HepG2 (cell line): ENCODE measurements at regions not wholly inside any gene's neighbourhood (a gene's known extent, or its start where the extent isn't known, plus 50 kb on each side); places are given as distances from the start of the nearest gene placed in this dataset.

ENCODE experiments used
- ATAC-seq: fragments of 200-7000 bp; cut with Tn5 transposase; 3 replicates; pipeline ENCODE4 v1.9.1; 2020; ENCODE audit warnings: mild to moderate bottlenecking, moderate library complexity
- BruUV-seq: library from RNA; stranded (reverse); fragments of 400-500 nt; replicated peaks from 2 replicates; lab custom pipeline; 2021; lab: Mats Ljungman, UMichigan
- CTCF ChIA-PET: fragments of 300-600 bp; formaldehyde crosslinking; extraction: SDS; loops from one replicate; lab custom pipeline; 2021; ENCODE audit warnings: low total read pairs, inconsistent platforms, low intra/inter-chr PET ratio; lab: Yijun Ruan, JAX
- POLR2A ChIA-PET: fragments of 350-600 bp; sonication (Branson Sonifier 250); formaldehyde crosslinking; loops from one replicate; lab custom pipeline; 2020; ENCODE audit warnings: antibody characterized with exemption, inconsistent platforms; lab: Yijun Ruan, JAX
- DNase-seq: peaks from one replicate; pipeline ENCODE4 v3.0.0-alpha.2; 2015; ENCODE audit warnings: low spot score
- FAIRE-seq: peaks from 3 replicates; lab custom pipeline; 2011; peaks lifted over from hg19 to GRCh38; lab: Jason Lieb, UNC
- H2AFZ ChIP-seq: one replicate; pipeline ENCODE4 v1.6.1; 2011; ENCODE audit warnings: low read length, inconsistent platforms
- H3K27ac ChIP-seq: fragments of 300-600 bp; 3 replicates; pipeline ENCODE4 v1.8.0; 2011; ENCODE audit warnings: mixed run types, mild to moderate bottlenecking, mixed read lengths, low read length, inconsistent platforms; ENCODE audit not compliant: insufficient read depth; ENCODE audit errors: extremely low read length
- H3K27me3 ChIP-seq, 2 experiments: fragments of 200-600 bp in 1 of 2; 2 replicates in 1 of 2; 3 replicates in 1 of 2; pipeline versions ENCODE4 v1.6.0 to v1.8.0; 2011; ENCODE audit warnings: low read length in 2 of 2, mild to moderate bottlenecking in 2 of 2, moderate library complexity in 2 of 2, inconsistent platforms in 1 of 2; ENCODE audit not compliant: insufficient read depth in 2 of 2, control insufficient read depth in 1 of 2
- H3K36me3 ChIP-seq, 2 experiments: fragments of 200-600 bp in 1 of 2; replicated peaks in 1 of 2; 2 replicates in 1 of 2; 3 replicates in 1 of 2; pipeline versions ENCODE4 v1.5.1 to v1.8.0; 2011; ENCODE audit warnings: low read length in 2 of 2, inconsistent platforms in 1 of 2; ENCODE audit not compliant: insufficient read depth in 2 of 2, control insufficient read depth in 1 of 2
- H3K4me1 ChIP-seq: 2 replicates; pipeline ENCODE4 v1.5.1; 2012; ENCODE audit warnings: low read length, inconsistent platforms; ENCODE audit not compliant: insufficient read depth
- H3K4me2 ChIP-seq: 2 replicates; pipeline ENCODE4 v1.6.0; 2011; ENCODE audit warnings: low read depth, low read length, inconsistent platforms
- H3K4me3 ChIP-seq, 3 experiments: fragments of 200-600 bp in 1 of 3; sonication (generic), shearing (Covaris generic) in 1 of 3; replicated peaks in 1 of 3; 2 replicates each; pipeline ENCODE4 v1.5.1; 2011 to 2016; ENCODE audit warnings: low read length in 3 of 3, inconsistent platforms in 2 of 3, low read depth in 2 of 3, mild to moderate bottlenecking in 2 of 3, control low read depth in 1 of 3, mixed read lengths in 1 of 3; ENCODE audit not compliant: insufficient read depth in 1 of 3
- H3K79me2 ChIP-seq: one replicate; pipeline ENCODE4 v1.6.1; 2011; ENCODE audit warnings: low read length, inconsistent platforms; ENCODE audit not compliant: insufficient read depth
- H3K9ac ChIP-seq: 2 replicates; pipeline ENCODE4 v1.6.0; 2011; ENCODE audit warnings: mild to moderate bottlenecking, low read depth, low read length, inconsistent platforms; ENCODE audit not compliant: insufficient read depth
- H3K9me3 ChIP-seq: 2 replicates; pipeline ENCODE4 v1.5.1; 2012; ENCODE audit warnings: mild to moderate bottlenecking, low read length
- H4K20me1 ChIP-seq: 2 replicates; pipeline ENCODE4 v1.6.0; 2011; ENCODE audit warnings: inconsistent platforms, mild to moderate bottlenecking, low read length, moderate library complexity; ENCODE audit not compliant: insufficient read depth
- ATAD3A ChIP-seq: sonication (generic); formaldehyde crosslinking; IDR thresholded peaks from 2 replicates; pipeline ENCODE4 v1.4.0; 2020; ENCODE audit warnings: missing genetic modification reagents
- ESRRA ChIP-seq: sonication (generic); formaldehyde crosslinking; IDR thresholded peaks from 2 replicates; pipeline ENCODE4 v1.5.1; 2020; ENCODE audit warnings: mild to moderate bottlenecking, low read depth, missing genetic modification reagents
- FOXK1 ChIP-seq: sonication (generic); formaldehyde crosslinking; IDR thresholded peaks from 2 replicates; pipeline ENCODE4 v1.4.0; 2020; ENCODE audit warnings: low read depth, missing genetic modification reagents, borderline replicate concordance
- HMGXB3 ChIP-seq: sonication (generic); formaldehyde crosslinking; IDR thresholded peaks from 2 replicates; pipeline ENCODE4 v1.4.0; 2020; ENCODE audit warnings: missing genetic modification reagents, borderline replicate concordance
- MATR3 ChIP-seq: sonication (generic); formaldehyde crosslinking; IDR thresholded peaks from 2 replicates; pipeline ENCODE4 v1.4.0; 2020; ENCODE audit warnings: missing genetic modification reagents
- MZF1 ChIP-seq: sonication (generic); formaldehyde crosslinking; IDR thresholded peaks from 2 replicates; pipeline ENCODE4 v1.8.1; 2023; ENCODE audit warnings: mild to moderate bottlenecking, missing genetic modification reagents, borderline replicate concordance
- NRL ChIP-seq: sonication (generic); formaldehyde crosslinking; IDR thresholded peaks from 2 replicates; pipeline ENCODE4 v1.5.0; 2020; ENCODE audit warnings: missing genetic modification reagents, mild to moderate bottlenecking, moderate library complexity, borderline replicate concordance
- ZMAT5 ChIP-seq: sonication (generic); formaldehyde crosslinking; IDR thresholded peaks from 2 replicates; pipeline ENCODE4 v1.5.0; 2020; ENCODE audit warnings: mild to moderate bottlenecking, low read depth, missing genetic modification reagents, borderline replicate concordance
- ZNF563 ChIP-seq: sonication (generic); formaldehyde crosslinking; IDR thresholded peaks from 2 replicates; pipeline ENCODE4 v1.8.0; 2022; ENCODE audit warnings: mild to moderate bottlenecking, moderate library complexity, missing genetic modification reagents
- ZNF574 ChIP-seq: sonication (generic); formaldehyde crosslinking; IDR thresholded peaks from 2 replicates; pipeline ENCODE4 v1.4.0; 2020; ENCODE audit warnings: missing genetic modification reagents
- ZNF709 ChIP-seq: sonication (generic); formaldehyde crosslinking; IDR thresholded peaks from 2 replicates; pipeline ENCODE4 v1.5.0; 2020; ENCODE audit warnings: mild to moderate bottlenecking, missing genetic modification reagents
- ZNF772 ChIP-seq: sonication (generic); formaldehyde crosslinking; IDR thresholded peaks from 2 replicates; pipeline ENCODE4 v1.5.0; 2020; ENCODE audit warnings: mild to moderate bottlenecking, missing genetic modification reagents
- WGBS: methylation state at CpG from one replicate; pipeline ENCODE4 v1.1.6; 2017; ENCODE audit warnings: low lambda C conversion rate; 5-methylcytosine and 5-hydroxymethylcytosine counted together
- in situ Hi-C: cut with HindIII; loops from 2 replicates; pipeline ENCODE4 v1.10.0; 2017; ENCODE audit warnings: low pct_unique_long_range_greater_than_20kb; ENCODE audit not compliant: extremely low pct_ligation_motif_present
- intact Hi-C: fragments of 100-400 bp; cut with micrococcal nuclease; formaldehyde crosslinking; loops from one replicate; pipeline ENCODE4 v1.10.0; 2022; ENCODE audit not compliant: unreplicated experiment

GRCh38 chr9:73042155-73042554 lies 89.3 kb upstream of the ALDH1A1 start:
- Histone ChIP-seq H3K4me1 (peaks cover 25% of the 10 kb centered on the region), H4K20me1 (no peaks in the 10 kb centered on the region), H3K27ac (no peak overlapping the region), H3K4me2 (no peak overlapping the region), H3K9me3 (no peaks in the 10 kb centered on the region), H2AFZ (no peak overlapping the region), H3K9ac (no peak overlapping the region), H3K79me2 (no peaks in the 10 kb centered on the region), H3K4me3 (no peak overlapping the region), H3K27me3 (no peaks in the 10 kb centered on the region)
- ATAC-seq (no peak), FAIRE-seq (no peak)
- 12% methylated on average over 1 of the region's 1 CpG for WGBS
- ChIA-PET CTCF (no interaction called here), POLR2A (no interaction called here)
- intact Hi-C loops, result no loop called here
- BruUV-seq, result no TSS peak
- TF ChIP-seq NRL (CRISPR knock-in tag) (no peak), ATAD3A (CRISPR knock-in tag) (no peak), ZNF772 (CRISPR knock-in tag) (no peak), MATR3 (no peak), ESRRA (no peak), ZNF709 (CRISPR knock-in tag) (no peak), ZNF563 (no peak), MZF1 (no peak), ZMAT5 (CRISPR knock-in tag) (no peak), FOXK1 (CRISPR knock-in tag) (no peak), ZNF574 (CRISPR knock-in tag) (no peak), HMGXB3 (no peak)
- TF ChIP-seq, all 625 proteins: peak for 0
- DNase-seq, result no peak
- H3K36me3 ChIP-seq, result no peaks in the 10 kb centered on the region
- in situ Hi-C loops, result no loop called here
